Thyroid gland (tissue), 4 donors: ENCODE measurements at regions not wholly inside any gene's neighbourhood (a gene's known extent, or its start where the extent isn't known, plus 50 kb on each side); places are given as distances from the start of the nearest gene placed in this dataset.

Source experiments
- DNase-seq, 2 donors: peaks; one replicate each; pipeline ENCODE4 v3.0.0-alpha.2; 2019
- H3K27ac ChIP-seq, 3 donors: fragments of 200-600 bp; sonication (generic); 1 replicate in 2 of 3; 2 replicates in 1 of 3; pipeline ENCODE4 v1.5.1; 2016 to 2019; ENCODE audit warnings: mild to moderate bottlenecking in 1 of 3, moderate library complexity in 1 of 3
- H3K27me3 ChIP-seq: fragments of 200-600 bp; sonication (generic); one replicate; pipeline ENCODE4 v1.5.1; 2019
- H3K36me3 ChIP-seq, 2 donors: fragments of 200-600 bp; sonication (generic); one replicate each; pipeline ENCODE4 v1.5.1; 2016 to 2019
- H3K4me1 ChIP-seq, 2 donors: fragments of 200-600 bp; sonication (generic); one replicate each; pipeline ENCODE4 v1.5.1; 2017 to 2019
- H3K4me3 ChIP-seq, 3 donors: fragments of 200-600 bp; sonication (generic); replicated peaks in 1 of 3; 1 replicate in 2 of 3; 2 replicates in 1 of 3; pipeline ENCODE4 v1.5.1; 2016; ENCODE audit warnings: mild to moderate bottlenecking in 1 of 3
- H3K9me3 ChIP-seq: fragments of 200-600 bp; sonication (generic); one replicate; pipeline ENCODE4 v1.5.1; 2017
- POLR2A ChIP-seq, 2 donors: fragments of 450-650 bp; IDR thresholded peaks; one replicate each; pipeline ENCODE4 v1.6.1; 2017; ENCODE audit warnings: antibody characterized with exemption in 2 of 2, mild to moderate bottlenecking in 2 of 2, moderate library complexity in 1 of 2
- WGBS, 2 donors: methylation state at CpG; one replicate each; pipeline ENCODE4 v1.1.5; 2017; 5-methylcytosine and 5-hydroxymethylcytosine counted together
- intact Hi-C: fragments of 100-400 bp; cut with DNase I; formaldehyde crosslinking; loops from one replicate; pipeline ENCODE4 v1.15.1; 2023
- TF ChIP-seq, protein P1 (sequence below), 6 experiments: fragments of 200-600 bp in 3 of 6; fragments of 450-650 bp in 3 of 6; sonication (generic) in 3 of 6; IDR thresholded peaks; one replicate each; pipeline ENCODE4 v1.5.1; 2016 to 2019; ENCODE audit warnings: antibody characterized with exemption in 6 of 6, mild to moderate bottlenecking in 2 of 6, inconsistent platforms in 1 of 6, moderate library complexity in 1 of 6

DNA sequence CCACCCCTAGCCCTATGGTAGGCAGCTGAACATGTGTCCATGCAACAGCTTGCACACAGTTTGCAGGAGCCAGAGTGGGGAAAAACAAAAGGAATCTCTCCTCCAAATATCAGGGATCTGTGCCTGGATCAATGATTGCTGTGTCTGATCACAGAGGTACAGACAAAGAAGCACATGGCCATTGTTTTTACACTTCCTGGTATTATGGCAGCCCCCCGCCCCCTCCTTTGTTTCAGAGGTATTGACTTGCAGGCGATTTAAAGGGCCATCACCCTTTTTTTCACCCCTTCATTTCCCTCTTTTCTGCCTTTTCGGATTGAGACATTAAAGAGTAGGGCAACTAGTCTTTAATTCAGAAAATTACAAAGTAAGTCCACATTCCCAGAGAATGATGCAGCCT, 453.0 kb upstream of the LUZP2 start:
- Histone ChIP-seq H3K27ac (no peak overlapping the region), H3K27me3 (no peaks in the 10 kb centered on the region), H3K4me1 (no peaks in the 10 kb centered on the region), H3K9me3 (no peaks in the 10 kb centered on the region), H3K4me3 (no peak overlapping the region), H3K36me3 (no peaks in the 10 kb centered on the region)
- TF ChIP-seq POLR2A (IDR thresholded peaks at IDR 0.05), result no peak
- TF ChIP-seq, protein P1, sequence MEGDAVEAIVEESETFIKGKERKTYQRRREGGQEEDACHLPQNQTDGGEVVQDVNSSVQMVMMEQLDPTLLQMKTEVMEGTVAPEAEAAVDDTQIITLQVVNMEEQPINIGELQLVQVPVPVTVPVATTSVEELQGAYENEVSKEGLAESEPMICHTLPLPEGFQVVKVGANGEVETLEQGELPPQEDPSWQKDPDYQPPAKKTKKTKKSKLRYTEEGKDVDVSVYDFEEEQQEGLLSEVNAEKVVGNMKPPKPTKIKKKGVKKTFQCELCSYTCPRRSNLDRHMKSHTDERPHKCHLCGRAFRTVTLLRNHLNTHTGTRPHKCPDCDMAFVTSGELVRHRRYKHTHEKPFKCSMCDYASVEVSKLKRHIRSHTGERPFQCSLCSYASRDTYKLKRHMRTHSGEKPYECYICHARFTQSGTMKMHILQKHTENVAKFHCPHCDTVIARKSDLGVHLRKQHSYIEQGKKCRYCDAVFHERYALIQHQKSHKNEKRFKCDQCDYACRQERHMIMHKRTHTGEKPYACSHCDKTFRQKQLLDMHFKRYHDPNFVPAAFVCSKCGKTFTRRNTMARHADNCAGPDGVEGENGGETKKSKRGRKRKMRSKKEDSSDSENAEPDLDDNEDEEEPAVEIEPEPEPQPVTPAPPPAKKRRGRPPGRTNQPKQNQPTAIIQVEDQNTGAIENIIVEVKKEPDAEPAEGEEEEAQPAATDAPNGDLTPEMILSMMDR (IDR thresholded peaks at IDR 0.05), result no peak
- WGBS, 2 donors, result 72 to 91% methylated on average over 3 of the region's 3 CpGs
- intact Hi-C loops, result no loop called here
- DNase-seq, result no peak

GRCh38 chr11:24046731-24047130, 450.1 kb upstream of the LUZP2 start:
- intact Hi-C loops, result no loop called here
- 80 to 84% methylated on average over 1 of the region's 1 CpG for WGBS, 2 donors
- DNase-seq, result no peak
- H3K9me3 ChIP-seq, result no peaks in the 10 kb centered on the region
- no peaks in the 10 kb centered on the region for H3K36me3 ChIP-seq
- H3K27ac ChIP-seq, result no peak overlapping the region
- no peaks in the 10 kb centered on the region for H3K4me1 ChIP-seq
- TF ChIP-seq, protein P1 (IDR thresholded peaks at IDR 0.05), result no peak
- TF ChIP-seq POLR2A (IDR thresholded peaks at IDR 0.05), result no peak
- H3K27me3 ChIP-seq, result no peaks in the 10 kb centered on the region
- H3K4me3 ChIP-seq, result no peak overlapping the region

GRCh38 chr11:24056051-24056450, 440.8 kb upstream of the LUZP2 start:
- no peak for DNase-seq
- intact Hi-C loops, result no loop called here
- no peaks in the 10 kb centered on the region for H3K4me1 ChIP-seq
- H3K27me3 ChIP-seq, result no peaks in the 10 kb centered on the region
- no peaks in the 10 kb centered on the region for H3K36me3 ChIP-seq
- no peak overlapping the region for H3K27ac ChIP-seq
- no peaks in the 10 kb centered on the region for H3K9me3 ChIP-seq
- H3K4me3 ChIP-seq, result no peak overlapping the region
- no peak for TF ChIP-seq POLR2A (IDR thresholded peaks at IDR 0.05)
- TF ChIP-seq, protein P1 (IDR thresholded peaks at IDR 0.05), result no peak

- no peaks in the 10 kb centered on the region for H3K36me3 ChIP-seq
- no peaks in the 10 kb centered on the region for H3K4me1 ChIP-seq
- H3K4me3 ChIP-seq, result no peak overlapping the region
- no peak for DNase-seq
- intact Hi-C loops, result no loop called here
- no peaks in the 10 kb centered on the region for H3K27me3 ChIP-seq
- H3K27ac ChIP-seq, result no peak overlapping the region
- WGBS, 2 donors, result 78 to 94% methylated on average over 3 of the region's 3 CpGs
- no peaks in the 10 kb centered on the region for H3K9me3 ChIP-seq
- TF ChIP-seq, protein P1 (IDR thresholded peaks at IDR 0.05), result no peak
- TF ChIP-seq POLR2A (IDR thresholded peaks at IDR 0.05), result no peak
Observed at GRCh38 chr11:24060125-24060524, 436.7 kb upstream of the LUZP2 start.

GRCh38 chr11:24064309-24064903, 432.4 kb upstream of the LUZP2 start:
- Histone ChIP-seq H3K4me1 (no peaks in the 10 kb centered on the region), H3K36me3 (no peaks in the 10 kb centered on the region), H3K9me3 (no peaks in the 10 kb centered on the region), H3K4me3 (no peak overlapping the region), H3K27me3 (no peaks in the 10 kb centered on the region), H3K27ac (no peak overlapping the region)
- TF ChIP-seq, protein P1 (IDR thresholded peaks at IDR 0.05), result no peak
- TF ChIP-seq POLR2A (IDR thresholded peaks at IDR 0.05), result no peak
- no peak for DNase-seq
- 72 to 76% methylated on average over 6 of the region's 6 CpGs for WGBS, 2 donors
- intact Hi-C loops, result no loop called here
